GM13976 (cell line): ENCODE measurements at regions not wholly inside any gene's neighbourhood (a gene's known extent, or its start where the extent isn't known, plus 50 kb on each side); places are given as distances from the start of the nearest gene placed in this dataset.

ENCODE experiments used
- DNase-seq: peaks from one replicate; pipeline ENCODE4 v3.0.0; 2012; ENCODE audit warnings: low spot score
- CTCF ChIP-seq: IDR thresholded peaks from 2 replicates; pipeline ENCODE4 v1.5.1; 2012; ENCODE audit warnings: borderline replicate concordance, mild to moderate bottlenecking; ENCODE audit not compliant: insufficient read depth; ENCODE audit errors: extremely low read depth, missing control alignments, control extremely low read depth
- in situ Hi-C: fragments of 300-500 bp; cut with MboI; formaldehyde crosslinking; loops from one replicate; pipeline ENCODE4 v1.12.0; 2022; ENCODE audit warnings: low sequenced_read_pairs, mixed read lengths, inconsistent platforms; ENCODE audit not compliant: unreplicated experiment

GRCh38 chr9:27749838-27750237 lies 176.6 kb upstream of the C9orf72 start:
- DNase-seq: no peak
- in situ Hi-C loops: no loop called here
- no peak for TF ChIP-seq CTCF

GRCh38 chr9:27750566-27750965 lies 177.3 kb upstream of the C9orf72 start:
- in situ Hi-C loops: no loop called here
- DNase-seq: no peak
- TF ChIP-seq CTCF: no peak

- no peak for TF ChIP-seq CTCF
- in situ Hi-C loops: no loop called here
- no peak for DNase-seq
Observed at GRCh38 chr9:27752069-27752468, 178.8 kb upstream of the C9orf72 start.

GRCh38 chr9:27755846-27756245 lies 182.6 kb upstream of the C9orf72 start:
- no peak for TF ChIP-seq CTCF
- DNase-seq: no peak
- in situ Hi-C loops: no loop called here

- no peak for DNase-seq
- no peak for TF ChIP-seq CTCF
- in situ Hi-C loops: no loop called here
Observed at GRCh38 chr9:27756418-27756817, 183.1 kb upstream of the C9orf72 start.

GRCh38 chr9:27763831-27764230 lies 190.6 kb upstream of the C9orf72 start:
- DNase-seq: no peak
- in situ Hi-C loops: no loop called here

More at GRCh38 chr9:27763831-27764230, 190.6 kb upstream of the C9orf72 start:
- no peak for TF ChIP-seq CTCF
